Breast epithelium (tissue), 3 donors: ENCODE measurements at regions not wholly inside any gene's neighbourhood (a gene's known extent, or its start where the extent isn't known, plus 50 kb on each side); places are given as distances from the start of the nearest gene placed in this dataset.

ENCODE experiments used
- CTCF ChIP-seq, 3 donors: fragments of 450-650 bp; IDR thresholded peaks; one replicate each; pipeline ENCODE4 v1.5.1; 2016 to 2017; ENCODE audit warnings: antibody characterized with exemption in 3 of 3, mild to moderate bottlenecking in 3 of 3, moderate library complexity in 3 of 3
- POLR2A ChIP-seq: fragments of 450-650 bp; IDR thresholded peaks from one replicate; pipeline ENCODE4 v1.6.1; 2016; ENCODE audit warnings: antibody characterized with exemption, mild to moderate bottlenecking, moderate library complexity
- POLR2AphosphoS5 ChIP-seq, 3 donors: sonication (generic); formaldehyde crosslinking; IDR thresholded peaks; one replicate each; pipeline ENCODE4 v1.6.1; 2017; ENCODE audit warnings: antibody characterized with exemption in 3 of 3

- TF ChIP-seq CTCF (IDR thresholded peaks at IDR 0.05) (no peak), POLR2AphosphoS5 (IDR thresholded peaks at IDR 0.05) (no peak), POLR2A (no peak)
Measured at GRCh38 chr2:149877074-149877473, 289.5 kb upstream of the MMADHC start.
